H1 (cell line): ENCODE measurements at regions not wholly inside any gene's neighbourhood (a gene's known extent, or its start where the extent isn't known, plus 50 kb on each side); places are given as distances from the start of the nearest gene placed in this dataset.

Experiments used
- BCL11A ChIP-seq, 2 experiments: IDR thresholded peaks; one replicate each; pipeline ENCODE4 v1.6.1; 2011; ENCODE audit warnings: low read depth in 2 of 2, low read length in 2 of 2, mild to moderate bottlenecking in 2 of 2
- CREB1 ChIP-seq: IDR thresholded peaks from 2 replicates; pipeline ENCODE4 v1.6.1; 2012; ENCODE audit warnings: inconsistent platforms
- EGR1 ChIP-seq: IDR thresholded peaks from 2 replicates; pipeline ENCODE4 v1.6.1; 2011; ENCODE audit warnings: low read depth, low read length, borderline replicate concordance
- FOSL1 ChIP-seq: IDR thresholded peaks from 2 replicates; pipeline ENCODE4 v1.6.1; 2011; ENCODE audit warnings: mild to moderate bottlenecking, low read depth, low read length, moderate library complexity; ENCODE audit not compliant: insufficient read depth
- JUND ChIP-seq: IDR thresholded peaks from 2 replicates; pipeline ENCODE4 v1.6.1; 2011; ENCODE audit warnings: mild to moderate bottlenecking, improper control_type of control experiment, low read length
- NANOG ChIP-seq: IDR thresholded peaks from 2 replicates; pipeline ENCODE4 v1.6.1; 2011; ENCODE audit warnings: low read length, low read depth, mild to moderate bottlenecking, inconsistent platforms; ENCODE audit not compliant: insufficient read depth, poor library complexity, severe bottlenecking
- POLR2A ChIP-seq, 2 experiments: IDR thresholded peaks; 1 replicate in 1 of 2; 2 replicates in 1 of 2; pipeline ENCODE4 v1.6.1; 2011; ENCODE audit warnings: low read depth in 2 of 2, low read length in 2 of 2, mild to moderate bottlenecking in 2 of 2; ENCODE audit errors: control extremely low read depth in 1 of 2
- RBBP5 ChIP-seq: IDR thresholded peaks from 2 replicates; pipeline ENCODE4 v1.7.1; 2012; ENCODE audit warnings: low read depth, mild to moderate bottlenecking, inconsistent platforms, low read length, moderate library complexity, borderline replicate concordance
- RFX5 ChIP-seq: IDR thresholded peaks from 2 replicates; pipeline ENCODE4 v1.6.1; 2011; ENCODE audit warnings: low read depth, low read length, improper control_type of control experiment, borderline replicate concordance
- SIN3A ChIP-seq, 2 experiments: IDR thresholded peaks in 1 of 2; conservative IDR thresholded peaks in 1 of 2; 2 replicates each; pipeline ENCODE4 v1.6.1; 2011 to 2012; ENCODE audit warnings: low read length in 2 of 2, improper control_type of control experiment in 1 of 2, low read depth in 1 of 2, mild to moderate bottlenecking in 1 of 2
- TEAD4 ChIP-seq: IDR thresholded peaks from 2 replicates; pipeline ENCODE4 v1.6.1; 2012; ENCODE audit warnings: low read depth, low read length, inconsistent platforms, mixed read lengths
- TF ChIP-seq, protein P1 (sequence below), 3 experiments: IDR thresholded peaks; 1 replicate in 2 of 3; 2 replicates in 1 of 3; pipeline versions ENCODE4 v1.5.1 to v1.6.1; 2011; ENCODE audit warnings: low read length in 3 of 3, mild to moderate bottlenecking in 3 of 3, inconsistent platforms in 2 of 3, low read depth in 1 of 3, moderate library complexity in 1 of 3; ENCODE audit not compliant: insufficient read depth in 1 of 3; ENCODE audit errors: control extremely low read depth in 1 of 3

DNA sequence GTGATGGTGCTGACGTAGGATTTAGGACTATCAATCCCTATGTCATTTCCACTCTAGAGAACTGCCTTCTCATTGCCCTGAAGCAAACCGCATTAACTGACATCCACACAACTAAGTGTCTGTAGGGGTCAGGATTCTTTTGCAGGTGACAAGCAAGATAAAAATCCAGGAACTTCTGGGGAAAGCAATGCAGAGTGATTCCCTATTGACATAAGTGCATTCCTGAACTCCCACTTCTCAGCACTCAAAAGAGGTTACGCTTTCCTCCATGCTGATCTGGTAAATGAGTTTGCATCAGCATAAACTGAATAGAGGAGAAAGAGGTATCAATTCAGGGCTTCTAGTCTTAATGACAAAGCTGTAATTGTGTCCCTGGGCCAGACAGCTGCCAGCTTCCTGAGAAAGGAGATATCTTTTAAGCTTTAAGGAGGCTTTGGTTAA lies 224.6 kb upstream of the ISX start (continued):
- peak in 1 of 2 experiments; percentile 24; a peak in 1 of 3 replicates for TF ChIP-seq POLR2A (IDR thresholded peaks at IDR 0.05; ENCODE audit: control extremely low read depth in 1 of 2, low read depth in 2 of 2, low read length in 2 of 2)
- 0 out of 4 replicates have a peak, but pooled peaks have one; percentile 22 to 35 for TF ChIP-seq SIN3A (conservative IDR thresholded peaks at IDR 0.05 in 1 of 2, IDR thresholded peaks at IDR 0.05 in 1 of 2; ENCODE audit: low read depth in 1 of 2, low read length in 2 of 2)
- TF ChIP-seq FOSL1: no peak
- no peak for TF ChIP-seq RBBP5
- peak; percentile 9; the same call in 1 of the 2 replicates for TF ChIP-seq JUND
- peak; percentile 84; the same call in 1 of the 2 replicates for TF ChIP-seq TEAD4
- TF ChIP-seq CREB1: peak; percentile 37; the same call in 1 of the 2 replicates
- TF ChIP-seq RFX5: no peak
- TF ChIP-seq, protein P1, sequence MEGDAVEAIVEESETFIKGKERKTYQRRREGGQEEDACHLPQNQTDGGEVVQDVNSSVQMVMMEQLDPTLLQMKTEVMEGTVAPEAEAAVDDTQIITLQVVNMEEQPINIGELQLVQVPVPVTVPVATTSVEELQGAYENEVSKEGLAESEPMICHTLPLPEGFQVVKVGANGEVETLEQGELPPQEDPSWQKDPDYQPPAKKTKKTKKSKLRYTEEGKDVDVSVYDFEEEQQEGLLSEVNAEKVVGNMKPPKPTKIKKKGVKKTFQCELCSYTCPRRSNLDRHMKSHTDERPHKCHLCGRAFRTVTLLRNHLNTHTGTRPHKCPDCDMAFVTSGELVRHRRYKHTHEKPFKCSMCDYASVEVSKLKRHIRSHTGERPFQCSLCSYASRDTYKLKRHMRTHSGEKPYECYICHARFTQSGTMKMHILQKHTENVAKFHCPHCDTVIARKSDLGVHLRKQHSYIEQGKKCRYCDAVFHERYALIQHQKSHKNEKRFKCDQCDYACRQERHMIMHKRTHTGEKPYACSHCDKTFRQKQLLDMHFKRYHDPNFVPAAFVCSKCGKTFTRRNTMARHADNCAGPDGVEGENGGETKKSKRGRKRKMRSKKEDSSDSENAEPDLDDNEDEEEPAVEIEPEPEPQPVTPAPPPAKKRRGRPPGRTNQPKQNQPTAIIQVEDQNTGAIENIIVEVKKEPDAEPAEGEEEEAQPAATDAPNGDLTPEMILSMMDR (IDR thresholded peaks at IDR 0.05; ENCODE audit: control extremely low read depth in 1 of 3, insufficient read depth in 1 of 3, low read depth in 1 of 3, low read length in 3 of 3): peak in 1 of 3 experiments; percentile 29; a peak in 1 of 4 replicates
- TF ChIP-seq EGR1: no peak
- TF ChIP-seq NANOG: peak; percentile 38
- TF ChIP-seq BCL11A (IDR thresholded peaks at IDR 0.05; ENCODE audit: low read depth in 2 of 2, low read length in 2 of 2): no peak
